CD4-positive, alpha-beta T cell treated with Interleukin-15 for 4 hours (primary cell): ENCODE measurements at regions not wholly inside any gene's neighbourhood (a gene's known extent, or its start where the extent isn't known, plus 50 kb on each side); places are given as distances from the start of the nearest gene placed in this dataset.
"Not testable (repeated sequence)": the region's sequence is repeated elsewhere in the genome, so short reads cannot be mapped to it uniquely, and the experiment has no call there.

Experiments
- DNase-seq: peaks from one replicate; pipeline ENCODE4 v3.0.0-alpha.2; 2020; ENCODE audit warnings: low spot score

DNA sequence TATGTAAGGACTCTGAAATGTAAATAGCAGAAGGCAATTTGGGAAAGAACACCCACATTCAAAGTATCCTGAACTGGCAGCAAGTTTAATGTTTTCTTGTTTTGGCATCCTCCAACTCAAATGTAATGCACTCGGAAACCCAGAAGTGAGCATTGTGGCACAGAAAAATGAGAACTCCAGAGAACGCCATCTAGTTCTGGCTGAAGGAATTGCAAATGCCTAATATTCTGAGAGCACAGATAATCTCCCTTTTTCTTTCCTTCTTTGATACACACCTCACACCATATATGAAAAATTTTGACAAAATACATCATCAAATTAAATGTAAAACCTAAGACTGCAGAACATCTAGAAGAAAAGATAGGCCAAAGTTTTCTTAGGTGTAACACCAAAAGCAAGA is 52.1 kb downstream of the PWWP3B start:
- DNase-seq, result no peak

DNA sequence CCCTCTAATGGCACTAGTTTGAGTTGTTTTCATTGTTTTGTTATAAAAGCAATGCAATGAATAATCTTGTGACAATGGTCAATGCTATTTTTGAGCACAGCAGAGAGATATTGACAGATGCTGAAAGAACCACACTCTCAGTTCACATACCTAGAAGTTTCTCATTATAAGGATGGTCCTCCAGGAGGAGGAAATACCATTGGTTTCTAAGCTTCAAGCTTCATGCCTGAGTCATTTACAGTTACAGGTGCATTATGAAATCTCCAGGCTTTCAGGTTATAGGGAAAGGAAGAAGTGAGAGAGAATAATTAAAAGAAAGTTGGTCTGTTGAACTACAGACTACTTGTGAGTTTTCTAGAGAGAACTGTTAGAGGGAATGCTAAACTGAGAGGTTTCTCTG is 75.3 kb downstream of the PWWP3B start:
- DNase-seq, result no peak

DNA sequence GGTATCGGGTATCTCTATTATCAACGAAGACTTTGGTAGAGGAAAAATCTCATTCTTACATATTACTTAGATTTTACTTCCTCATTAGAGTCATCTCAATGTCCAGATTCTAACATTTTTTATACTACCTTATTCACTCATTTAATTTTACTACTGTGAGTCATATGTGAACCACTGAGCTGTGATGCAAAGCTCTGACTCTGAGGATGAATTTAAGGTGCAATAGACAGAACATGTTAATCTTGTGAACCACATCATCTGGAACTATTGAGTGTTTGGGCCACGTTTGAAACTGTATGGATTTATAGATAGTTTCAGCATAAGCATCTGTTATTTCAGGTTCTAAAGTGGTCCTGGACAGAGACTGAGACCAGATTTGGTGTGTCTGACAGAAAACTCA is 78.4 kb downstream of the PWWP3B start:
- DNase-seq, result no peak

DNA sequence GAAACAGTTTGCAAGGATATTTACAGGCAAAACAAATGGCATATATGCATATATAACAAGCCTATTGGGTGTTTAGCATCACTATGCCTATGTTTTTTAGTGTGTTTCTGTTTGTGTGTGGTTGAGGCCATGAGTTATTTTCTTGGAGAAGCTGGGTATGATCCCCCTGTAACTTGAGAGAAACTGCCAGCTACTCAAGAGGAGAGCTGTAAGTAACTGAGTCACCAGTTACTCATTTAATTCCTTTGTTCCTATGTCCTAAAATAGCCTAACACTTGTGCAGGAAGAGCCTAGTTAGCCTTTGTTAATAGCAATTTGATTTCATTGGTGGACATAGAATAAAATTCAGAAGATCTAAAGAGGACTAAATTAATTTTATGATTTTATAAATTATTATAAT is 79.1 kb downstream of the PWWP3B start:
- DNase-seq, result no peak

DNA sequence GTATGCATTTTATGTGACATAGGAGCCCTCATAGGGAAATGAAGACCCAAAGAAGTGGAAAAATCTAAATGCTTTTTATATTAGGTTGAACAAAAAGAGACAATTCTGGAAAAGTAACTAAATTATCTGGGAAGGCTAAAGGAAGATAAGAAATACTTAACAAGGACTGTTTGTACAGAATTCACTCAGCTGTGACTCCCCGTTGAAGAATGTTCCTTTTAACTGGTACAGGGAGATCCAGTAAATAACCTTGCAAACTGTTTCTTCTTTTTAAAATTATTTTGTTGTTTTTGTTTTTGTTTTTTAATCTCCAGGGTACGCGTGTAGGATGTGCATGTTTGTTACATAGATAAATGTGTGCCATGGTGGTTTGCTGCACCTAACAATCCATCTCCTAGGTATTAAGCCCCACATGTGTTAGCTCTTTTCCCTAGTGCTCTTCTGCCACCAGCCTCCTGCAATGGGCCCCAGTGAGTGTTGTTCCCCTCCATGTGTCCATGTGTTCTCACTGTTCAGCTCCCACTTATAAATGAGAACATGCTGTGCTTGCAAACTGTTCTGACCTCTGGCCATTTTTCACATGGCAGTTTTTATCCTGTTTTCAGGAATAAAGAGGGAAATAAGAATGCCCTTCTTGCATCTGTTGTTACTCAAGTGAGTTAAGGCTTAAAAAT is 81.7 kb downstream of the PWWP3B start:
- no peak for DNase-seq

DNA sequence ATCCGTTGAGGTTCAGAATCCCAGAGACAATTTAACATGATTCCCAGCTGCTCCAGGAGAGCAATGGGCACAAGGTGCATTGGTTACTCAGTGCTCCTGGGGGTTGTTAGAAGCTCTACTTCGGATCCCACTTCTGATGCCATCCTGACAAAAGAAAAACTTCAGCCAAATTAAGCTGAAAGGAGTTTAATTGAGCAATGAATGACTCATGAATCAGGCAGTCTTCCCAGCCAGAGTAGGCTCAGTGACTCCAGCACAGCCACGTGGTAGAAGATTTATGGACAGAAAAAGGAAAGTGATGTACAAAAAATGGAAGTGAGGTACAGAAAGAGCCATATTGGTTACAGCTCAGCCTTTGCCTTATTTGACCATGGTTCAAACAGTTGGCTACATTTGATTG is 95.7 kb downstream of the PWWP3B start:
- no peak for DNase-seq

DNA sequence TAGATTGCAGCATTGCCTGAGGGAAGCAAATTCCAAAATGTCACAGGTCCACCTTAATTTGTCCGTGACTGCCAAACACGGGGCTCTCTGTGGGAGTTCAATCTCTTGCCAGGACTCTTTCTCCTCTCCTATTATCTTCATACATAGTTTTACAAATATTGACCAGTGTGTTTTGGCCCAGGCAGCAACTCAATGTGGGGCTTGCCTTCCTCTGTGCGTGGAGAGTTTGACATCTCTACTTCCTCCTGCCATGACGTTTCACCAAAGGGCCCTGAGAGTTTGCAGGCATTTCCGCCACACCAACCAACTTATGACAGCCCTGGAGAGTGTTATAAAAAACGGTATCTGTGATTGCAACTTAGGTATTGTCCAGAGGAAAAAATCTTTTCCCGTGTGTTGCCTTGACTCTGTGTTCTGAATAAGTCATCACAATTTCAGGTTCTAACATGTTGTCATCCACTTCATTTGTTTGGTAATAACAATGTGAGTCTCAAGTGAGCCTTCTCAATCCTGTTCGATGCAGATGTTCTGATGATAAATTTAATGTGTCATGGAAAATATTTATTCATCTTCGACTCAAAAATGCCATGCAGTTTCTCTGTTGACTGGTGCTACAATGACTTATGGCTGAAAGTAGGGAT is 106.0 kb downstream of the PWWP3B start:
- DNase-seq, result not testable (repeated sequence)

DNA sequence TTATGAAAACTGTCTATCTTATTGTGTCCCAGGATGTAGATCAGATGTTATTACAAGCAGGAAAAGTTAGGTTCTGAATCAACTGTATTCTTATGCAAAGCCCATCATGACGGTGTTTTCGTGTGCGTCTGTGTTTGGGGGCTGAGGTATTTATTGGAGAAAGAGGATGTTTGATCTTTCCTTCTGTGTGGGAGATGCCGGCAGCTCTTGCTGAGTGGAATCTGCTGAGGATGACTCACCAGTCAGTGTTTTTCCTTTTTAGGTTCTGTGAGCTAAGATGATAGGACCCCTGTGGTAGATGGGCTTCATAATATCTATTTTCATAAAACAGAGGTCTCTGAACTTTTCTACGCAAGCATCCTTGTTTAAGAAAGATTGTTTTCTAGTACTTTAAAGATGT is 107.1 kb downstream of the PWWP3B start:
- not testable (repeated sequence) for DNase-seq

DNA sequence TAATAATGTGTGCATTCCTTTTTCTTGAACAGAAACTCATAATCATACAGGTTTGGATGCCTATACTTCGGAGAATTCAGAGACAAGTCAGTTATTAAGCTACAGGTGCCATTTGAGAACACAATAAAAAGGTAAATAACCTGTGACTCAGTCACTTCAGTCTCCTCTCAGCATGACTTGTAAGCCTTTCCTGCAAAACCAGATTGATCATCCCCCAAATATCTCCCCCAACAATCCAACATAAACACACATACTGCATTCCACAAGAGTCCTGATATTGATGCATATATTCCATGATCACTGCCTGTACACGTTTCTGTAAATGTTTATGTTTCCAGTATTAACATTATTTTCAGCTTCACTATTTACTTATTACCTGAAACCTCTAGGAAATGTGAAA is 110.8 kb downstream of the PWWP3B start:
- DNase-seq, result no peak

DNA sequence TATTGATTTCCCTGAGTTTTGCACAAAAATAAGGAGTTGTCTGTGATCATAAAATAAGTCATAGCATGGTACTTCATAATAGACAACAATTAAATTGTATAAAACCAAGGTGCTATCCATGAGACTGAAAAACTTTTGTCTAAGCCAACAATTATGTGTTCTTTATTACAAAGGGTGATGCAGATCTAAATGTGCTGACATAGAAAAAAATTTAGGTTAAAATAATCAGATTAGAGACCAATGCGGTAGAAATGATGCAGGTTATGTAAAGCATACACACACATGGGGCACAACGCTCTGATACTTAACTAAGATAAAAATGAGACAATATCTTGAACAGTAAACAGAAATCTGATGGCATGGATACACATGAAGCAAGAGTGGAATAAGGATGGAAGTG is 113.3 kb downstream of the PWWP3B start:
- no peak for DNase-seq

DNA sequence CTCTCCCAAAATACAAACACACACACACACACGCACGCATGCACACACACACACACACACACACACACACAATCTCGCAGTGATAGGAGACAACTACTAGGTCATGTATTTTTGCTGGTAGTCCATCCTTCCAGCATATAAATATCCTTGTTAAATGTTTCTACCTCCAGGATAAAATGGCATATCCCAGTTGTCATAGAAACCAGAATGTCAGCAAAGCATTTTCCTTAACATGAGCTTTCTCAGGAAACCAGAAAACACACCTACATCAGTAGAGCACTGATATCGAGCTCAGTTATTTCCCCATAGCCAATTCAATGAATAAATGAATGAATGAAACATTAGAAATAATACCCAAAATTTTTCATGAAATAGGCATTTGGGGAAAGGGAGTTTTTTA is 115.7 kb downstream of the PWWP3B start:
- DNase-seq, result no peak

DNA sequence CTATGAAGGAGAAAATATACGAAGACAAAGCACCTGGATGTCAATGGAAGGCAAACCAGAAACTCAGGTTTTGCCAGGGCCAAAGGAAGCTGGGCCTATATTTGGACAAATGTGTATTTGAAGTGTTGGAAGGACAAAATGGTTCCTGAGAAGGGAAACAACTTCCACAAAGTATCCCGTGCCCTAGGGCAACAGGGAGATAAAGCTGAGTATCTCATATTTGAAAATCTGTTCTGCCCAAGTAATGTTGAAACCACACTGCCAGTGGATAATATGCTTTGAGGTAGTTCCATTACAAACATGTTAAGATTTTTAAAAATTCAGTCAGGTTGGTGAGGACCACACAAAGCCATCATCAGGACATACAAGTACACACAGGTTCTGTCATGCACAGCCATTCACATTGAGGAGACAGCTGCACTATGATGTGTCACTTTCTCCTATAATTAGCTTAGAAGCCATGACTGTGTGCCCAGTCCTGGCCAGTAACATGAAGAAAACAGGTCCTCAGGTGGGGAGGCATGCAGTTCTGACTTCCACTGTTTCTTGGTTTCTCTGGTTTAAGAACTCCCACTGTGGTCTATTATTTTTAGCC is 116.4 kb downstream of the PWWP3B start:
- DNase-seq, result no peak

DNA sequence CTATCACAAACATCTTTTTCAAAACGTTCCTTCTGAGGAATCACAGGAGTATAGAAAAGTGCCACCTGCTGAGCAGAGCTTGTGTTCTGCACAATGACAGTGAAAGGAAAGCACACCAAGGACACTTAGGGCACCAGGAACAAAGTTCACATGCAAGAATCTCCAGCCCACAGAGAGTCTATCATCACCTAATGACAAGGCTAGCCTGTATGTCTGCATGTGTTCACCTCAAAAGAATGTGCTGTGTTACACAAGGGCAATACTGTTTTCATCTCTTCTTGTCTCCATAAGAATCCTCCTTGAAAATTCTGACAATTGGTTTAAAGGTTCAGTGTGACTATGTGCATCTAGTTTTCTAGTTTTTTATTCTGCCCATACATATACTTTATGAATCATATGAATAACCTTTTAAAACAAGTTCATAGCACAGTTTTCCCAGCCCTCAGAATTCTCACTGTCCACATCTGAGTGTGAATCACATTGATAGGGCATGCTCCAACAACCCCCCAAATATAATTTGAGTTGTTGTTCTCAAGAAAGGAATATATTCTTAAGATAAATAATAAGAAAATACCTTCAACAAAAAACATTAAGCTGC is 118.0 kb downstream of the PWWP3B start:
- no peak for DNase-seq

DNA sequence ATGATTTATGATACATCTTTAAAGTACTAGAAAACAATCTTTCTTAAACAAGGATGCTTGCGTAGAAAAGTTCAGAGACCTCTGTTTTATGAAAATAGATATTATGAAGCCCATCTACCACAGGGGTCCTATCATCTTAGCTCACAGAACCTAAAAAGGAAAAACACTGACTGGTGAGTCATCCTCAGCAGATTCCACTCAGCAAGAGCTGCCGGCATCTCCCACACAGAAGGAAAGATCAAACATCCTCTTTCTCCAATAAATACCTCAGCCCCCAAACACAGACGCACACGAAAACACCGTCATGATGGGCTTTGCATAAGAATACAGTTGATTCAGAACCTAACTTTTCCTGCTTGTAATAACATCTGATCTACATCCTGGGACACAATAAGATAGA is 122.7 kb downstream of the PWWP3B start:
- DNase-seq, result not testable (repeated sequence)

DNA sequence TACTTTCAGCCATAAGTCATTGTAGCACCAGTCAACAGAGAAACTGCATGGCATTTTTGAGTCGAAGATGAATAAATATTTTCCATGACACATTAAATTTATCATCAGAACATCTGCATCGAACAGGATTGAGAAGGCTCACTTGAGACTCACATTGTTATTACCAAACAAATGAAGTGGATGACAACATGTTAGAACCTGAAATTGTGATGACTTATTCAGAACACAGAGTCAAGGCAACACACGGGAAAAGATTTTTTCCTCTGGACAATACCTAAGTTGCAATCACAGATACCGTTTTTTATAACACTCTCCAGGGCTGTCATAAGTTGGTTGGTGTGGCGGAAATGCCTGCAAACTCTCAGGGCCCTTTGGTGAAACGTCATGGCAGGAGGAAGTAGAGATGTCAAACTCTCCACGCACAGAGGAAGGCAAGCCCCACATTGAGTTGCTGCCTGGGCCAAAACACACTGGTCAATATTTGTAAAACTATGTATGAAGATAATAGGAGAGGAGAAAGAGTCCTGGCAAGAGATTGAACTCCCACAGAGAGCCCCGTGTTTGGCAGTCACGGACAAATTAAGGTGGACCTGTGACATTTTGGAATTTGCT is 123.8 kb downstream of the PWWP3B start:
- DNase-seq, result not testable (repeated sequence)

DNA sequence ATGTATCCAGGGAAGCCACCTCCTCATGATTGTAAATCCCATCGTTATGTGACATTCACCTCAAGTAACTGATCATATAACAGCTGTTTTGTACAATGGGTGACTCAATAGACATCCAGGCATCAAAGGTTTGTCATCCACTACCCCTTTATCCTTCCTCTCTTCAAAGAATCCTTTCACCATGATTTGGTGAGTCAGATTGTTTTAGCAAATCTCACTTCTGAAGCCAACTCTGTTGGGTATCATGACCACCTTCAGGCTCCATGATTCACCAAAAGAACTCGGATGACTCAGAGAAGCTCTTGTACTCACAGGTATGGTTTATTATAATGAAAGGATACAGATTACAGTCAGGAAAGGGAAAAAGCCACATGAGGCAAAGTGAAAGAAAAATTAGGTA is 132.1 kb downstream of the PWWP3B start:
- no peak for DNase-seq

DNA sequence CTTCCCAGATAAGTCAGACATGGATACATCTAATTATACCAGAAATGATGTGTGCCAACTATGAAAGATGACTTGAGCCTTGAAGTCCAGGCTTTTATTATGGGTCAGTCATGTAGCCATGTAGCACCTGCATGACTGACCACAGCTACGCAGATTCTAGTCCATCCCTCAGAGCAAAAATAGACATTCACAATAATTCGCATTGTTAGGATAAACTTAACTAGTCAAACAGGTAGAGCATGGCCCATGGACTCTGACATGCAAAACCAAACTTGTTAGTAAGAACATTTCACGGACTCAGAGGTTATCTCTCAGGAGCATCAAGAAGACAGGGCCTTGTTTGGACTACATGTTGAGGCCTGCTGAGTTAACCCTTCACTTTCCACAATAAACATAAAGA is 132.6 kb downstream of the PWWP3B start:
- no peak for DNase-seq

DNA sequence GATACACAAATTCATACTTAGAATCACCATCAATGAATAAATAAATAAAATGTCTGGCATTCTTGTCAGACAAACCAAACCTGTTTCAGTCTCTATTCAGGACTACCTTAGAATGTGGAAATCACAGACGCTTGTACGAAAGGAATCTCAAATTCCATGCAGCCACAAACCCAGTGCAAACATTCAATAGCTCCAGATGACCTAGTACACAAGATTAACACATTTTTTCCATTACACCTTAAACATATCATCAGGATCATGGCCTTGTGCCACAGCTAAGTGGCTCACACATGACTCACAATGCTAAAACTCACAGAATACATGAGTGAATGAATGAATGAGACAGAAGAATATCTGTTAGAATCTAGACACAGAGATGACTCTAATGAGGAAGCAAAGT is 134.2 kb downstream of the PWWP3B start:
- no peak for DNase-seq

DNA sequence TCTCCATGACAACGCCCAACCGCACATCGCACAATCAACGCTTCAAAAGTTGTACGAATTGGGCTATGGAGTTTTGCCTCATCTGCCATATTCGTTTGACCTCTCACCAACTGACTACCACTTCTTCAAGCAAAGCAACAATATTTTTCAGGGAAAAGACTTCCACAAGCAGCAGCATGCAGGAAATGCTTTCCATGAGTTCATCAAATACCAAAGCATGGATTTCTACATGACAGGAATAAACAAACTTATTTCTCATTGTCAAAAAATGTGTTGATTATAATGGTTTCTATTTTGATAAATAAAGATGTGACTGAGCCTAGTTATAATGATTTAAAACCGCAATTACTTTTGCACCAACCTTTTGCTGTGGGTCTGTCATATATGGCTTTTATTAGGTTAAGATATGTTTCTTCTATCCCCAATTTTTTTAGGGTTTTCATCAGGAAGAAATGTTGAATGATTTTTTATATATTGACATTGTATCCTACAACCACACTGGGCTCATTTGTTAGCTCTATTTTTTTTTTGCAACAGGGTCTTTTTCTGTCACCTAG is 138.4 kb downstream of the PWWP3B start:
- DNase-seq, result no peak

DNA sequence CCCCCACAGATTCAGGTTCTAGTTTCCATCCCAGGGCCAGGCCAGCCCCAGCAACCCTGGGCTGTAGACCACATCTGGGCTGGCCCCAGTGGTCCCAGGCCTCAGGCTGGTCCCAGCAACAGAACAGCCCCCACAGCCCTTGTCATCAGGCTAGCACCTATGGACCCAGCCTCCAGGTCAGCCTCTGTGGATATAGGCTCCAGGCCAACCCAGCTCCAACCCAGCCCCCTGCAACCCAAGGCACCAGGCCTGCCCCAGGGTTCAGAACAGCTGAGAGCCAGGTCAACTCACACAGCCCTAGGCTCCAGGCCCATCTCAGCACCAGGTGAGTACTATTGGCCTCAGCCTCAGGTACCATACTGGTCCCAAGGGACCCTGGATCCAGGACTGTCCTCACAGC is 155.3 kb downstream of the PWWP3B start:
- no peak for DNase-seq

DNA sequence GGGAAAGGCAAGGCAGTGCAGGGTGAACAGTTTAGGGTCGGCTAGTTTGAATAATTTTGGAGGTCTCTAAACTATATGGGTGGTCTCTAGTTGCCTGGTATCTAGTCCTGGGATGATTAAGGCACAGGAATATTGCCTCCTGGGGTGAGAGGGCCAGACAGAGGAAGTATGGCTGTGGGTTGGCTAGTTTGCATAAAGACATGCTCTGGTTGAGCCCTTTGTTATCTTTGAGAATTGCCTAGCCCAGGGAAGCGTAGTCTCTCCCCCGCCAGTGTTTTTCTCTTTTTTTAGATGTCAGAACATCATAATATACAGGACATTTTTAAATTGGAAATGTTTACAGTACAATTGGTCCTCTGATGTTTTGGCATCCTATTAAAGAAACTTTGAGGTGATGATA is 163.5 kb downstream of the PWWP3B start:
- DNase-seq, result no peak

DNA sequence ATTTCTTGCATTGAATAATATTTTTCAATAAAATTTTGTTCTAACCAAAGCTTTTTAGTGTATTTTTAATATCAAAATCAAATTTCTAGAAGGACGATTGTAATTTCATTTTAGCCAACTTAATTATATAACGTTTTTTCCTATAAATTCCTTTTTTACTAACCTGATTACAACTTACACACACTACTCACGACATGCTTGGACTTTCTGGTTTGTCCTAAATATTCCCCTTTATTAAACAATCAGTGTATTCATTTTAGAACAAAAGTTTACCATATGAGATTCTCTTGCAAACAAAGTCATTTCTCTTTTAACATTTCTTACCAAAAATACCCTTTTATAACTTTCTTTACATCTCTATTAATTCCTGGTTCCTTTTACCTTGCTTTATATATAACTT is 173.7 kb downstream of the PWWP3B start:
- no peak for DNase-seq

DNA sequence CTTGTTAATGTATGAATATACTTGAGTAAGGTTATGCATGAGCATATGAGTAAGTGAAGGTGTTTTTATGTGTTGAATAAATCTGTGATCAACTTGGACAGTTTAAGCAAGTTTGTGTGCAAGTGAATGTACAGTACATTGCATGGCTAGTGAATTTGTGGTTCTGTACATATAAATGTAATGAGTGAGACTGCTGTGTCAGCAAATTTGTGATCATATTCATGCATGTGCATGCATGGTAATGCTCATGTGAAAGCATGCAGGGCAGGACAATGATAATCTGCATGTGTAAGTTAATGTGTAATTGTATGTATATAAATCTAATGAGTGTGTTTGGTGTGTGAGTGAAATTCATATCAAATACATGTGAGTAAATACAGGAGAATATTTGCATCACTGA is 188.5 kb downstream of the PWWP3B start:
- DNase-seq, result no peak
